ENCODE measurements at regions not wholly inside any gene's neighbourhood (a gene's known extent, or its start where the extent isn't known, plus 50 kb on each side); places are given as distances from the start of the nearest gene placed in this dataset.

- Histone ChIP-seq H3K27ac (ENCODE audit: low read length) (no peak overlapping the region), H3K4me3 (ENCODE audit: low read depth in 2 of 2, low read length in 2 of 2) (no peak overlapping the region), H3K27me3 (ENCODE audit: control insufficient read depth, insufficient read depth, low read length) (no peaks in the 10 kb centered on the region), H3K36me3 (ENCODE audit: control insufficient read depth, insufficient read depth, low read length) (no peaks in the 10 kb centered on the region), H3K4me1 (ENCODE audit: control insufficient read depth, insufficient read depth, low read length) (no peaks in the 10 kb centered on the region), H3K9me3 (ENCODE audit: control insufficient read depth, insufficient read depth, low read depth, low read length) (no peaks in the 10 kb centered on the region)
- no peak for TF ChIP-seq SIN3A (IDR thresholded peaks at IDR 0.05; ENCODE audit: borderline replicate concordance, insufficient read depth, low read depth, low read length)
- TF ChIP-seq, protein P1, sequence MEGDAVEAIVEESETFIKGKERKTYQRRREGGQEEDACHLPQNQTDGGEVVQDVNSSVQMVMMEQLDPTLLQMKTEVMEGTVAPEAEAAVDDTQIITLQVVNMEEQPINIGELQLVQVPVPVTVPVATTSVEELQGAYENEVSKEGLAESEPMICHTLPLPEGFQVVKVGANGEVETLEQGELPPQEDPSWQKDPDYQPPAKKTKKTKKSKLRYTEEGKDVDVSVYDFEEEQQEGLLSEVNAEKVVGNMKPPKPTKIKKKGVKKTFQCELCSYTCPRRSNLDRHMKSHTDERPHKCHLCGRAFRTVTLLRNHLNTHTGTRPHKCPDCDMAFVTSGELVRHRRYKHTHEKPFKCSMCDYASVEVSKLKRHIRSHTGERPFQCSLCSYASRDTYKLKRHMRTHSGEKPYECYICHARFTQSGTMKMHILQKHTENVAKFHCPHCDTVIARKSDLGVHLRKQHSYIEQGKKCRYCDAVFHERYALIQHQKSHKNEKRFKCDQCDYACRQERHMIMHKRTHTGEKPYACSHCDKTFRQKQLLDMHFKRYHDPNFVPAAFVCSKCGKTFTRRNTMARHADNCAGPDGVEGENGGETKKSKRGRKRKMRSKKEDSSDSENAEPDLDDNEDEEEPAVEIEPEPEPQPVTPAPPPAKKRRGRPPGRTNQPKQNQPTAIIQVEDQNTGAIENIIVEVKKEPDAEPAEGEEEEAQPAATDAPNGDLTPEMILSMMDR (IDR thresholded peaks at IDR 0.05): no peak
- TF ChIP-seq POLR2AphosphoS5 (IDR thresholded peaks at IDR 0.05; ENCODE audit: low read depth, low read length): no peak
- TF ChIP-seq, protein P2, sequence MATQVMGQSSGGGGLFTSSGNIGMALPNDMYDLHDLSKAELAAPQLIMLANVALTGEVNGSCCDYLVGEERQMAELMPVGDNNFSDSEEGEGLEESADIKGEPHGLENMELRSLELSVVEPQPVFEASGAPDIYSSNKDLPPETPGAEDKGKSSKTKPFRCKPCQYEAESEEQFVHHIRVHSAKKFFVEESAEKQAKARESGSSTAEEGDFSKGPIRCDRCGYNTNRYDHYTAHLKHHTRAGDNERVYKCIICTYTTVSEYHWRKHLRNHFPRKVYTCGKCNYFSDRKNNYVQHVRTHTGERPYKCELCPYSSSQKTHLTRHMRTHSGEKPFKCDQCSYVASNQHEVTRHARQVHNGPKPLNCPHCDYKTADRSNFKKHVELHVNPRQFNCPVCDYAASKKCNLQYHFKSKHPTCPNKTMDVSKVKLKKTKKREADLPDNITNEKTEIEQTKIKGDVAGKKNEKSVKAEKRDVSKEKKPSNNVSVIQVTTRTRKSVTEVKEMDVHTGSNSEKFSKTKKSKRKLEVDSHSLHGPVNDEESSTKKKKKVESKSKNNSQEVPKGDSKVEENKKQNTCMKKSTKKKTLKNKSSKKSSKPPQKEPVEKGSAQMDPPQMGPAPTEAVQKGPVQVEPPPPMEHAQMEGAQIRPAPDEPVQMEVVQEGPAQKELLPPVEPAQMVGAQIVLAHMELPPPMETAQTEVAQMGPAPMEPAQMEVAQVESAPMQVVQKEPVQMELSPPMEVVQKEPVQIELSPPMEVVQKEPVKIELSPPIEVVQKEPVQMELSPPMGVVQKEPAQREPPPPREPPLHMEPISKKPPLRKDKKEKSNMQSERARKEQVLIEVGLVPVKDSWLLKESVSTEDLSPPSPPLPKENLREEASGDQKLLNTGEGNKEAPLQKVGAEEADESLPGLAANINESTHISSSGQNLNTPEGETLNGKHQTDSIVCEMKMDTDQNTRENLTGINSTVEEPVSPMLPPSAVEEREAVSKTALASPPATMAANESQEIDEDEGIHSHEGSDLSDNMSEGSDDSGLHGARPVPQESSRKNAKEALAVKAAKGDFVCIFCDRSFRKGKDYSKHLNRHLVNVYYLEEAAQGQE (IDR thresholded peaks at IDR 0.05; ENCODE audit: insufficient read depth in 1 of 2, low read depth in 2 of 2, low read length in 1 of 2): no peak
- no peak for TF ChIP-seq TCF7L2 (IDR thresholded peaks at IDR 0.05; ENCODE audit: low read depth, low read length)
- ATAC-seq: no peak
- intact Hi-C loops (cut with micrococcal nuclease; ENCODE audit: unreplicated experiment) (no loop called here), in situ Hi-C loops (cut with HindIII; ENCODE audit: low pct_unique_long_range_greater_than_20kb, low sequenced_read_pairs) (no loop called here)
- BruUV-seq (replicated peaks): no TSS peak
- ChIA-PET POLR2A (no interaction called here), CTCF (no interaction called here)
- DNase-seq (ENCODE audit: low read depth, low spot score): no peak
Observed at GRCh38 chr3:21020043-21020442, 731.0 kb downstream of the ZNF385D start.

GRCh38 chr3:21017115-21017852 lies 733.7 kb downstream of the ZNF385D start:
- Histone ChIP-seq H3K27ac (ENCODE audit: low read length) (no peak overlapping the region), H3K4me1 (ENCODE audit: control insufficient read depth, insufficient read depth, low read length) (no peaks in the 10 kb centered on the region), H3K27me3 (ENCODE audit: control insufficient read depth, insufficient read depth, low read length) (no peaks in the 10 kb centered on the region), H3K36me3 (ENCODE audit: control insufficient read depth, insufficient read depth, low read length) (no peaks in the 10 kb centered on the region), H3K4me3 (ENCODE audit: low read depth in 2 of 2, low read length in 2 of 2) (no peak overlapping the region), H3K9me3 (ENCODE audit: control insufficient read depth, insufficient read depth, low read depth, low read length) (no peaks in the 10 kb centered on the region)
- in situ Hi-C loops (cut with HindIII; ENCODE audit: low pct_unique_long_range_greater_than_20kb, low sequenced_read_pairs) (no loop called here), intact Hi-C loops (cut with micrococcal nuclease; ENCODE audit: unreplicated experiment) (no loop called here)
- no TSS peak for BruUV-seq (replicated peaks)
- ATAC-seq (no peak), DNase-seq (ENCODE audit: low read depth, low spot score) (no peak)
- TF ChIP-seq TCF7L2 (IDR thresholded peaks at IDR 0.05; ENCODE audit: low read depth, low read length) (no peak), POLR2AphosphoS5 (IDR thresholded peaks at IDR 0.05; ENCODE audit: low read depth, low read length) (no peak), SIN3A (IDR thresholded peaks at IDR 0.05; ENCODE audit: borderline replicate concordance, insufficient read depth, low read depth, low read length) (no peak)
- TF ChIP-seq, protein P2 (IDR thresholded peaks at IDR 0.05; ENCODE audit: insufficient read depth in 1 of 2, low read depth in 2 of 2, low read length in 1 of 2): no peak
- TF ChIP-seq, protein P1 (IDR thresholded peaks at IDR 0.05): no peak
- ChIA-PET POLR2A (no interaction called here), CTCF (no interaction called here)

Measured in Panc1 (cell line).